ENCODE measurements at regions not wholly inside any gene's neighbourhood (a gene's known extent, or its start where the extent isn't known, plus 50 kb on each side); places are given as distances from the start of the nearest gene placed in this dataset.

GRCh38 chr20:57062696-57063270, 203.7 kb downstream of the BMP7 start:
- Histone ChIP-seq H3K27ac (no peak overlapping the region), H3K9me3 (no peaks in the 10 kb centered on the region), H3K27me3 (peaks cover 0 to 34% of the 10 kb centered on the region in 2 donors), H3K4me1 (no peaks in the 10 kb centered on the region), H3K4me3 (no peak overlapping the region), H3K36me3 (no peaks in the 10 kb centered on the region)
- intact Hi-C loops (cut with DNase I; ENCODE audit: low total_unique reads) = no loop called here
- TF ChIP-seq POLR2A (IDR thresholded peaks at IDR 0.05) (no peak), POLR2AphosphoS5 (IDR thresholded peaks at IDR 0.05) (no peak), CTCF (IDR thresholded peaks at IDR 0.05) (no peak)
- no peak for DNase-seq (ENCODE audit: low spot score in 2 of 2)

GRCh38 chr20:57064836-57065235, 201.6 kb downstream of the BMP7 start:
- no peaks in the 10 kb centered on the region for H3K4me1 ChIP-seq
- H3K27ac ChIP-seq = no peak overlapping the region
- H3K4me3 ChIP-seq = no peak overlapping the region
- H3K9me3 ChIP-seq = no peaks in the 10 kb centered on the region
- peaks cover 0 to 25% of the 10 kb centered on the region in 2 donors for H3K27me3 ChIP-seq
- intact Hi-C loops (cut with DNase I; ENCODE audit: low total_unique reads) = no loop called here
- no peak for DNase-seq (ENCODE audit: low spot score in 2 of 2)
- TF ChIP-seq POLR2AphosphoS5 (IDR thresholded peaks at IDR 0.05) = no peak
- TF ChIP-seq CTCF (IDR thresholded peaks at IDR 0.05) = no peak
- no peak for TF ChIP-seq POLR2A (IDR thresholded peaks at IDR 0.05)
- no peaks in the 10 kb centered on the region for H3K36me3 ChIP-seq

- H3K4me1 ChIP-seq = no peaks in the 10 kb centered on the region
- no peak overlapping the region for H3K27ac ChIP-seq
- intact Hi-C loops (cut with DNase I; ENCODE audit: low total_unique reads) = no loop called here
- no peak overlapping the region for H3K4me3 ChIP-seq
- no peaks in the 10 kb centered on the region for H3K36me3 ChIP-seq
- H3K27me3 ChIP-seq = peaks cover 0 to 20% of the 10 kb centered on the region in 2 donors
- no peaks in the 10 kb centered on the region for H3K9me3 ChIP-seq
- no peak for TF ChIP-seq POLR2A (IDR thresholded peaks at IDR 0.05)
- no peak for TF ChIP-seq POLR2AphosphoS5 (IDR thresholded peaks at IDR 0.05)
- no peak for TF ChIP-seq CTCF (IDR thresholded peaks at IDR 0.05)
- DNase-seq (ENCODE audit: low spot score in 2 of 2) = no peak
Observed at GRCh38 chr20:57065646-57066045, 200.8 kb downstream of the BMP7 start.

- Histone ChIP-seq H3K4me3 (no peak overlapping the region), H3K9me3 (no peaks in the 10 kb centered on the region), H3K27ac (no peak overlapping the region), H3K27me3 (peaks cover 0 to 13% of the 10 kb centered on the region in 2 donors), H3K36me3 (no peaks in the 10 kb centered on the region), H3K4me1 (no peaks in the 10 kb centered on the region)
- DNase-seq (ENCODE audit: low spot score in 2 of 2) = no peak
- no peak for TF ChIP-seq POLR2AphosphoS5 (IDR thresholded peaks at IDR 0.05)
- no peak for TF ChIP-seq CTCF (IDR thresholded peaks at IDR 0.05)
- no peak for TF ChIP-seq POLR2A (IDR thresholded peaks at IDR 0.05)
- intact Hi-C loops (cut with DNase I; ENCODE audit: low total_unique reads) = no loop called here
Observed at GRCh38 chr20:57066126-57066900, 200.1 kb downstream of the BMP7 start.

GRCh38 chr20:57069442-57069841, 197.0 kb downstream of the BMP7 start:
- Histone ChIP-seq H3K9me3 (no peaks in the 10 kb centered on the region), H3K4me1 (no peaks in the 10 kb centered on the region), H3K36me3 (no peaks in the 10 kb centered on the region), H3K27me3 (no peaks in the 10 kb centered on the region), H3K4me3 (no peak overlapping the region), H3K27ac (no peak overlapping the region)
- TF ChIP-seq POLR2AphosphoS5 (IDR thresholded peaks at IDR 0.05) = no peak
- TF ChIP-seq CTCF (IDR thresholded peaks at IDR 0.05) = no peak
- no peak for TF ChIP-seq POLR2A (IDR thresholded peaks at IDR 0.05)
- no peak for DNase-seq (ENCODE audit: low spot score in 2 of 2)
- intact Hi-C loops (cut with DNase I; ENCODE audit: low total_unique reads) = no loop called here
